Activated CD8-positive, alpha-beta memory T cell treated with anti-CD3 and anti-CD28 coated beads for 36 hours (primary cell): ENCODE measurements at regions not wholly inside any gene's neighbourhood (a gene's known extent, or its start where the extent isn't known, plus 50 kb on each side); places are given as distances from the start of the nearest gene placed in this dataset.
"Not testable (repeated sequence)": the region's sequence is repeated elsewhere in the genome, so short reads cannot be mapped to it uniquely, and the experiment has no call there.

Source experiments
- CTCF ChIA-PET: fragments of 350-600 bp; sonication (Branson Sonifier 250); formaldehyde crosslinking; loops from one replicate; lab custom pipeline; 2021; ENCODE audit warnings: antibody characterized with exemption; lab: Charles Lee
- POLR2A ChIA-PET: fragments of 350-600 bp; sonication (Branson Sonifier 250); formaldehyde crosslinking; loops from one replicate; lab custom pipeline; 2021; ENCODE audit warnings: antibody characterized with exemption; lab: Charles Lee

DNA sequence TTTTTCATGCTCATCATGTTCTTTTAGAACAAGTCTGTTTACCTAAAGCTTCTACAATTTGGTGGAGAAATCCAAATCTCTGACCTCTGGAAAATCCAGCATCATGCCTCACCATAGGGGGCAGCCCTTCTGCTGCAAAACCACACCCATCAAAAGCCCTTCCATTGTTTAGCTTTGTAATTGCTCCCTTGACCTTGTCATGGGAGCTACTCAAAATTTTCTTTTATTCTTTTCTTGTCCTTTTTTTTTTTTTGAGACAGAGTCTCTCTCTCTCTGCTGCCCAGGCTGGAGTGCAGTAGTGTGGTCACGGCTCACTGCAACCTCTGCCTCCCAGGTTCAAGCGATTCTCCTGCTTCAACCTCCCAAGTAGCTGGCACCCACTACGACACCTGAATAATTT is 234.4 kb downstream of the NEBL start:
- POLR2A ChIA-PET, result no interaction called here
- CTCF ChIA-PET, result no interaction called here

DNA sequence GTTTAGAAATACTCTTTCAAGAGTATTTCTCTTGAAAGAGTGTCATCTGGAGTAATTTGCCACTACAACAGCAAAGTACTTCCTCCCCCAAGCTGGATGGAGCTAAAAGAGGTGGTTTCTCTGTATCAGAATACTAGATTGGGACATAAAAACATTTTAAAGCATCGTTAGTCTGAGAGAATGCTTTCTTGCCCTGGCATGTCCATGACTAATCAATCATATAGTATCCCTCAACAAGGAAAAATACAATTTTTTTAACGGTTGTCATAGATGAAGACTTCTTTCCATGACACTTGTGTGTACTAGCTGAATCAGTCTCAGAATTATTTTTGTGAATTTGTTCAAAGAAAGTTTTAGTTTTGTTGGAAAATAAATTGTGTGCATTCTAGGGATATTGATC is 237.9 kb downstream of the NEBL start:
- ChIA-PET POLR2A (no interaction called here), CTCF (no interaction called here)

DNA sequence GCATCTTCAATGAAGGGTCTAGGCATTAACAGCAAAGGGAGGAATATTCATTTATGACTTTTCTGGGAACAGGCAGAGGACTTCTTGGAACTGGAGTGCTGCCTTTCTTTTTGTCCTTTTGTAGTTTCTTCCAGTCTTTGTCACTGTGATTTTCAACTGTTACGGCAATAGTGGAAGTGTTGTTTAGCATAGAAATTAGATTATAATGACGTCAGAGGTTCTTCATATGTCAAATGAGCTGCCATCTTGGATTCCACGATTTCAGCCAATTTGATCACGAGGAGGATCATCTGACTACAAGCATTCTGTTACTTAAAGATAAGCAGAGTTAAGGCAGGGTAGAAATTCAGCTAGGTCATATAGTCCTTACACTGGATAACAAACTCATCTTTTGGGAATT is 239.0 kb downstream of the NEBL start:
- CTCF ChIA-PET, result no interaction called here

DNA sequence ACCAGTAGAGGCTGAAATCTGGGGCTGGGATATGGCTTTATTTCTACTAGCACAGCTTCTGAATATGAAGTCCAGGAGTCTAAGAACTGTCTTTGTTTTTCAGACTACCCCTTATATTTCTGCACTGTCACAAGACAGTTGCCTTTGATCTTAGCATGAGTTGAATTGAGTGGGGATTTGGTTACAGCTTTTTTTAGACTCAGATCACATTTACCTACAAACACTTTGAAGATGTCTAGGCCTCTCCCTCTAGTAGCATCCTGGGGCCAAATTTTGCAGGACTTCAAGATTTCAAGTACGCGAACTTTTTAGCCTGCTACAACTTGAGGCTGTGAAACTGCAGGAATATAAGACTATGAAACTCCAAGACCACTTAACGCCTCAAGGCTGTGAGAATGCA is 240.2 kb downstream of the NEBL start:
- ChIA-PET POLR2A (interaction anchor here (0.5 kb wide), 1 partner anchor 78 kb away, joined by 9 read pairs; no protein-coding TSS in a partner anchor), CTCF (no interaction called here)

More for the DNA sequence above, 239.0 kb downstream of the NEBL start:
- POLR2A ChIA-PET, result no interaction called here

DNA sequence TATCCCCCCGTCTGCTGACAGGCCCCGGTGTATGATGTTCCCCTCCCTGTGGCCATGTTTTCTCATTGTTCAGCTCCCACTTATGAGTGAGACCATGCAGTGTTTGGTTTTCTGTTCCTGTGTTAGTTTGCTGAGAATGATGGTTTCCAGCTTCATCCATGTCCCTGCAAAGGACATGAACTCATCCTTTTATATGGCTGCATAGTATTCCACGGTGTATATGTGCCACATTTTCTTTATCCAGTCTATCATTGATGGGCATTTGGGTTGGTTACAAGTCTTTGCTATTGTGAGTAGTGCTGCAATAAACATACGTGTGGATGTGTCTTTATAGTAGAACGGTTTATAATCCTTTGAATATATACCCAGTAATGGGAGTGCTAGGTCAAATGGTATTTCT is 244.7 kb downstream of the NEBL start:
- POLR2A ChIA-PET, result not testable (repeated sequence)

DNA sequence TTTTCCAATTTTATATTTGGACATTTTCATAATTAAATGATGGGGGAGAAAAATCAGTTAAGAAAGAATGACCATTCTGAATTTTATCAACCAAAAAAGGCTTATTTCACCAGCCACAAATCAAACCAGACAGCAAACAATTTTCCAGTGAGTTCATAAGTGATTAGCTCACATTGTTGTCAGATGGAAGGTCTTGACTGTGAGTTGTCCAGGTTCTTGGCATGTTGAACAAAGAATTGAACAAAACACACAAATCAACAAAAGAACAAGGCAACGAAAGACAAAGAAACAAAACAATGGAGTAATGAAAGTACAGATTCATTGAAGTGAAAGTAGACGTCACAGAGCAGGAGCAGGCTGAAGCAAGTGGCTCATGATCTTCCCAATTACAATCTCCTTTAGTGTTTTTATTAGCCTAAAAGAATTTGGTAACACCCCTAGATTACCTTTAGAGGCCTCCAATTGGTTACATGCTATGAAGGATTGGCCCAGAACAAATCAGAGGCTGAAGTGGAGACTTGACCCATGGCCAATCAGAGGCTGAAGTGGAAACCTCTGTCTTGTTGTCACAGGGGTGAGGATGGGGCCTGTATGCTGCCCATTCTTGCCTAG is 248.7 kb downstream of the NEBL start:
- POLR2A ChIA-PET, result no interaction called here

More for the DNA sequence above, 244.7 kb downstream of the NEBL start:
- CTCF ChIA-PET, result interaction anchor here (0.5 kb wide), 1 partner anchor 22 kb away, joined by 3 read pairs; no protein-coding TSS in a partner anchor

DNA sequence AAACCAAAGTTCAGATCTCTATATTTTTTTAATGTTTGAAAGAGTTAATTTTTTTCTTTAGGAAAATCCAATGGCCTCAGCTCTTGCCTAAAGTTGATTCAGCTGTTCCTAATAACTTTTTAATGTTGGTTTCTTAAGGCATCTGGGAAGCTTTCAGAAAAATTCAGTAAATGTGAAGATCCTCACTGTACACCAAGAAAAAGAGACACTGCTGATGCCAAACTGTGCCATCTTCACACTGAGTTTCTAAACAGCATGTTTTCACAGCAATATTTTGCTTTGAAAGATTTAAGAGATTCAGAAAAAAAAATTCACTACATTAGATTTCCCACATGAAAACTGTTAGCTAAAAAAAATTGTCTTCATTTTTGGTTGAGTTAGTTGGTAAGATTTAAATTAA is 249.4 kb downstream of the NEBL start:
- POLR2A ChIA-PET, result no interaction called here
- CTCF ChIA-PET, result no interaction called here

More for the DNA sequence above, 248.7 kb downstream of the NEBL start:
- CTCF ChIA-PET, result no interaction called here

DNA sequence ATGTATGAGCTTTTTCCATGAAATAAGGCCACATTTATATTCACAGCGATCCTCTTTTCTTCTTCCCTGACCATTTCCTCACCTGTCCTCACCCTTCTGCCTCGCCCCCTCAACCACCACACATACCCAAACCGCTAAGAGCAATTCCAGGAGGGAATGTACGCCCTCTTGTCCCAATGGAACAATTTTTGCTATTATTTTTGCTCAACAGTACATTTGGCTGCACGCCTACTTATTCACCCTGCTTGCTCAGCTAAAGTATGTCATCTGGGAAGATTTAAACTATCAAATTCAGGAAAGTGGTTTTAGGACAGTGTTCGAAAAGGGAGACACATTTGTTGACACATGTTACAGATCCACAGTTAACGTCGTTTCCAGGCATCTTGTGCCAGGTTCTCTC is 252.7 kb downstream of the NEBL start:
- CTCF ChIA-PET, result no interaction called here
- POLR2A ChIA-PET, result no interaction called here

DNA sequence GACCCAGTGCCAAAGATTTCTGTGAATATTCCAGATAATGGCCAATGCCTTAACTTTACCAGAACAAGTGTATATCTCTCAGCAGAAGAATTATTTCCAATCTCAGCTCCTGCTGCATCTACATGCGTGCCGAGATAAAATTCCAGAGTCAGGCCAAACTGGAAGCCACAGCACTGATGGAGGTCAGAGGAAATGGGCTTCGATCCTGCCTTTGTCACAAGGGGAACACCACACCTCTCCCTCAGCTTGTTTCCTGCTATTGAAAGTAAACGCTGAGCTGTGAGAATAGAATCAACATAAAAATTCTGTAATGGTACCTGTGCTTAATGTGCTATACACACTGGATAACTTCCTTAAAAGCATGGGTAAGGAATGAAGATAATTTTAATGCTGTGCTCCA is 255.5 kb downstream of the NEBL start:
- CTCF ChIA-PET, result no interaction called here
- POLR2A ChIA-PET, result no interaction called here

DNA sequence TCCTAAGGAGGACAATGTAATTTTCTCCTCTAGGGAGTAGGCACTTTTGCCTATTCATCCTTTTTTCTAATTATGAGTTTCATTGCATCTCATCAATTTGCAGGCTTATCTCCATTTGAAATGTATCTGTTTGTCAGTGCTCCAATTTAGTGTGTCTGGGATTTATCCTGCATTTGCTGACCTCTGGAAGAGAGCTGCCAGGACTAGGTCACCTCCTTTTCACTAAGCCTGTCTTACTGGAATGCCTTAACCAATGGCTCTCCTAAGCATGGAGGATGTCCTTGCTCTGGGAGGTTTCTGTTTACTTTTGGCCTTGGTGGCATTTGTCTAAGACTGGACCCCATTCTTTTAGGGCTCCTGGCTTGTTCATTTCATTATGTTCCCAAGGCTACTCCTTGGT is 261.5 kb downstream of the NEBL start:
- POLR2A ChIA-PET, result no interaction called here
- CTCF ChIA-PET, result no interaction called here

DNA sequence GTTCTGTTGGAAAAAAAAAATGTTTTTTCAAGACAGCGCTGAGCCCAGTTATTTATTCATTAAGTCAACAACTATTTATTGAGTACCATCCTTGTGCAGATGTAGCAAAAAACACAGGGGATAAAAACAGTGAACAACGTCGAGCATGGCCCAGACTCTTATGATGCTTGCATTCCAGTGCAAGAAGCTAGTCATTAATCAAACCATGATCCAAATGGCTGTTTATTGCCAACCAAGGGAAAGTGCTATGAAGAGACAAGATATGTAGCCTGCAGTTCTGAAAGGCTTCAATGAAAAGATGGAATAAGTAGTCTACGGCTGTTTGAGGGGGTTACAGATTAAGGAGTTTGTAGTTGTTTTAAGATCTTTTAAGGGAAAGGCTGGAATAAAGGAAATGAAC is 262.3 kb downstream of the NEBL start:
- ChIA-PET CTCF (no interaction called here), POLR2A (no interaction called here)

DNA sequence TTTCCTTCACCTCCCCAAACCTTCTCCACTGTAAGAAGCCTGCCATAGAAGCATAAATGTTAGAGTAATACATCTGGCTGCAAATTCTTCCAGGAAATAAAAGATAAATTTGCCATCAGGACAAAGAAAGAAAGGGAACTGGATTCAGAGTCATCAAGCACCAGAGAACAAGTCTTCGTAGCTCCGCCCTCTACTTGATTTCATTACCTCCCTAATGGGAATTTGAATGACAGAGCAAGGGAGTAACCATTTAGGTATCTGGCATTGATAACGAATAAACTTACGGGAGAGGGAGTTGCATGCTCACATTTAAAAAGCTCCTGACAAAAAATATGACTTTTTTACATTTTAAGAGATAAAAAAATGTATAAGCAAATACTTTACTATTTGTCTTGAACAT is 263.4 kb downstream of the NEBL start:
- ChIA-PET POLR2A (no interaction called here), CTCF (no interaction called here)

DNA sequence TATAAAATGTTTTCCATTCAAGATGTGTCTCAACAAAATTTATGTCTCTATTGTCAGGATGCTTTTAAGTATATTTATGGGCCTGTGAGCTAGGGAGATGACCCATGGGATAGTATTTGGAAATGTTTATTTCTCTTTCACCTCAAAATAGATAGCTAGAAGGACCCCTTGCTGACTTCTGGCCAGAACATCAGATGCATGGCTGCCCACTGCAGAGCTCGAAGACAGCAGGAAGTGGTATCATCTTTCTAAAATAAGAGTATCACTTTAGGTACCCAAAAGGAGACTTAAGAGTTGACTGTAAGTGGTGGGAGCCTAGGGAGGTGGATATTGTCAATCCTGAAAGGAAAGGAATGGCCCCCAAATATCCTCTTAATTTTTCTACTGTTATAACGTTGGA is 264.4 kb downstream of the NEBL start:
- POLR2A ChIA-PET, result no interaction called here
- CTCF ChIA-PET, result no interaction called here

DNA sequence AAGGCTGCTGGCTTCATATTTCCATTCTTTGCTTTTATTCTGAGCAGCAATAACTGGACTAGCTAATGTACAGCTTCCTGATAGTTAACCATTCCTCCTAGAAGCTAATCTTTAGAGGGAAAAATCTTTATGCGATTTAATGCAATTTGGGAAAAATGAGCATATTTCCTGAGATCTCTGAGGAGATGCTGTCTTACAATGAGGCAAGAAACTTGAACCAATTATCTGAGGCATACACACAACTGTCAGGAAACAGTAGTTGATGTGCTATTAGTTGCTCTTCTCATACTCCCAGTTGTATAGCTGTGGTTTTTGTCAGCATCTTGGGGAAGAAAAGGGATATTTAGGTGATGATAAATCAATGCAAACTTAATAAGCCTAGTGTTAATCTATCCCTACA is 265.9 kb downstream of the NEBL start:
- ChIA-PET CTCF (interaction anchor here (1.0 kb wide), 1 partner anchor 21 kb away, joined by 3 read pairs; no protein-coding TSS in a partner anchor), POLR2A (no interaction called here)

DNA sequence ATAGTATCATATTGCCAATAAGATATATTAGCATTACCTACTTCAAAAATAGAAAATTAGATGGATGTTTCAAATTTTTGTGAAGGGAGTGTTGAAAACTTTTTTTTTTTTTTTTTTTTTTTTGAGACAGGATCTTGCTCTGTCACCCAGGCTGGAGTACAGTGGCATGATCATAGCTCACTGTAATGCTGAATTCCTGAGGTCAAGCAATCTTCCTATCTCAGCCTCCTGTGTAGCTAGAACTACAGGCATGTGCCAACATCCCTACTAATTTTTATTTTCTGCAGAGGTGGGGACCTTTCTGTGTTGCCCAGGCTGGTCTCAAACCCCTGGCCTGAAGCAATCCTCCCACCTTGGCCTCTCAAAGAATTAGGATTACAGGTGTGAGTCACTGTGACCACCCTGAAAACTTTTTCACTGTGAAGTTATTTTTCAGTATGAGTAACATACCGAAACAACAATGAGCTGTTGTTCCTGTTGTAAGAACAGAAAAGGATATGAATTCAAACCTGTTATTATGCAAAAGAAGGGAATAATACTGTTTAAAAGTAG is 266.9 kb downstream of the NEBL start:
- POLR2A ChIA-PET, result no interaction called here
- CTCF ChIA-PET, result interaction anchor here (1.0 kb wide), 1 partner anchor 22 kb away, joined by 3 read pairs; no protein-coding TSS in a partner anchor

DNA sequence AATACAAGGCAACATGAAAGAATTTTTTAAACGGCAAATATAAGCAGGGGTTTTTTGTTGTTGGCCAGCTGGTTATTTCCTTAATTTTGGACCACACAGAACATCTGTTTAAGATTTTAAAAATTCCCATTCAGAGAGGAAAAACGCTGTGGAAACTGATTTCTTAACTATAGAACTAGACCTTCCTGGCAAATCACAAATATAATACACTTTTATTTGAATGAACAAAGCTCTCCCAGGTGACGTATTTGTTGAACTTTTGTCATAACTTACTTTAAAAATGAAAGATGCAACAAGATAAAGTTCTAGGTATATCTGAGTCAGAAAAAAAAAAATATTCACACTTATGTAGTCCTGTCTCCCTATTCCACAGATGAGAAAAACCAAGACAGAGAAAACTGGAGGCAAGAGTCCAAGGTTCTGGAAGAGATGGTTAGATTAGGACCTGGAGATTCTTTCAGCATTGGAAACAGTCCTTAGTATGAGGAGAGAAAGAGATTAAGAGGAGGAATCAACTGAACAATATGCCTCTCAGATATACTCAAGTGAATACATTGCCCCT is 269.1 kb downstream of the NEBL start:
- POLR2A ChIA-PET, result no interaction called here

DNA sequence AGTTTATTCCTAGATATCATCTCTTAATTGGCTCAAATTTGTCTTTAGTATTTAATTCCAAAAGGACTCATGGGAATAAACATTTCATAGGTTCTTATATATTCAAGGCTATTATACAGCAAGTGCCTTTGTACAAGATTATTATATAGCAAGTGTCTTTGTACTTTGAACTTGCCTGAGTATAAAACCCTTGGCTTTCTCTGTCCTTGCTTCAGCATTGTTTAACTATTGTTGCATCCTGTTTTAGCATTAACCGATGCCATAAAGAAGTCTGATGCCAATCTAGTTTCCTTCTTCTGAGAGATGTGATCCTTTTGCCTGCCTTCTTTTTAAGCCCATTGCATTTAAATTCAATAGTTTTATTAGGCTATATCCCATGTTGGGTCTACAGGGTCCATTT is 270.0 kb downstream of the NEBL start:
- POLR2A ChIA-PET, result no interaction called here
- CTCF ChIA-PET, result no interaction called here

More for the DNA sequence above, 269.1 kb downstream of the NEBL start:
- CTCF ChIA-PET, result no interaction called here

DNA sequence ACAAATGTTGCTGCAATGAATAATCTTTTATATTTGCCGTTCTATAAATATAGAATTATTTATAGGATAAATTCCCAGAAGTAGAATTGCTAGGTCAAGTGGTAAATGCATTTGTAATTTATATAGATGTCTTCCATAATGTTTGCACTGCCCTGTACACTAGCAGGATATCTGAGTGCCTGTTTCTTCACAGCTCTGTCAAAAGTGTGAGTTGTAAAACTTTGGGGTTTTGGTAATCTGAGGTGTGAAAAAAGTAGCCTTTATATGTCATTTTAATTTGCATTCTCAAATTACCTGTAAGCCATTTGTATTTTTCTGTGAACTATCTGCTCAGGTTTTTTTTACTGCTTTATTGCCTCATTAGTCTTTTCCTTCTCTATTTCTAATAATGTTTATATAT is 271.2 kb downstream of the NEBL start:
- POLR2A ChIA-PET, result no interaction called here
- CTCF ChIA-PET, result no interaction called here

DNA sequence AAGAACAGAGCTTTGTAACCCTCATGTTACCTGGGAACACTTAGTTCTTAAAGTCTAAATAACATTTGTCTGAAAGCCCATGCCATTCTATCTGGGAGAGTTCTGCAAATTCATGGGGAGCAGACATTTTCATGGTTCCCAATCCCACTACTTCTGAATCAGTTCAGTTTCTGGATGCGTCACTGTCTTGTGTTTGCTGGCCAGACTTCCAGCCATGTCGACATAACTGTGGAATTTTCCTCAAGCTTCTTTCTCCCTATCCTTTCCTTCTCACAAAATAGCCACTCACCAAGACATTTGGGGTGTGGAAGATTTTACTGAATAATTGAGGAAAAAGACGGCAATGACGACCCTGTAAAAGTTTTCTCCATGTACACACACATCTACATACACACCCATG is 272.5 kb downstream of the NEBL start:
- ChIA-PET CTCF (no interaction called here), POLR2A (no interaction called here)

DNA sequence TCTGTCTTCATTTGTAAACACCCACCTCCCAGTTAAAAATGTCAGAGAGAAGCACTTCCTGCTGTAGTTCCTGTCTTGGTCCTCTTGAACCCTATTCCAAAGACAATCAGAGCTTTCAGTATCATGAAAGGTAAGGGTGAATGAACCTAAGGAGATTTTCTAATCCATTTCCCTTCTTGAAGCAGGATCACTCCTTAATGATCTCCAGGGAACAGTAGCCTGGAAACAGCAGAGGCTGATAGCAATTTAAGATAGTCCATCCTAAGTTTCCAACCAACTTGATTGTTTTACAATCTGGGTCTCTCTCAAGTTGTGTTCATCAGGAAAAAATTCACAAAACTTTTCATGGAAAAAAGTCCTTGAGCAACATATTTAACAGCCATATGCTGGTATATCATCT is 273.6 kb downstream of the NEBL start:
- CTCF ChIA-PET, result no interaction called here

DNA sequence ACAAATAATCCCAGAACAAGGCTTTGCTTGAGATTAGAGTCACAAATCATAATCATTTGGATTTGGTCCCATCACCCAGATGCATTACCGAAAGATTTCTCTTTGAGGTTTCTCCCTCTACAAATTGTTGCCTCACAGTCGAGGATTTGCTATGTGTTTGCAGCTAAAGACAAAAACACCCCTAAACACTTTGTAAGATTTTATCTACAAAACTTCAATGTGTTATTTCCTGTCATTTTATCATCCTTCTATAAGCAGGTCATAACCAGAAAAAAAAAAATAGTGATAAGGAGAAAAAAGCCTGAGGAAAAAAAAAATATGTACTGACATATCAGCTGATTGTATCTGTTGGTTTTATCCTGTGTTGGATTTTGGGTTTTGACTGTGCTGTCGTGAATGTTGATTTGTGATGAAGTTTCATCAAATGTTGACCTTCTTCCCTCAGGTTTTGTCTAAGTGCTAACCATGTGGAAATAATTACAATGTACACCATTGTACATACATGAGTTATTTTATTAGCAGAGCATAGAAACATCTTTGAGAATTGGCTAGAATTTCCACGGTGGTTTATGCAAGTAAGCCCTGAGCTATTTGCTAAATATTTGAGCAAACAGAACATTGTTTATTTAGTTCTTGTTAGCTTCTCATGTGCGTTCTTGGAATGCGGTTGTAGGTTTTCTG is 274.4 kb downstream of the NEBL start:
- POLR2A ChIA-PET, result no interaction called here
- CTCF ChIA-PET, result interaction anchor here (0.6 kb wide), 1 partner anchor 25 kb away, joined by 3 read pairs; no protein-coding TSS in a partner anchor

More for the DNA sequence above, 273.6 kb downstream of the NEBL start:
- POLR2A ChIA-PET, result no interaction called here
